HG03354 (cell line): ENCODE measurements at regions not wholly inside any gene's neighbourhood (a gene's known extent, or its start where the extent isn't known, plus 50 kb on each side); places are given as distances from the start of the nearest gene placed in this dataset.
"Not testable (repeated sequence)": the region's sequence is repeated elsewhere in the genome, so short reads cannot be mapped to it uniquely, and the experiment has no call there.

Experiments used
- ATAC-seq: cut with Tn5 transposase; IDR thresholded peaks from one replicate; pipeline ENCODE4 v1.9.1; 2021; ENCODE audit warnings: mild to moderate bottlenecking; ENCODE audit not compliant: unreplicated experiment, poor library complexity, severe bottlenecking

GRCh38 chr18:70617020-70617763, 328.3 kb downstream of the SOCS6 start:
- ATAC-seq: no peak

GRCh38 chr18:70600225-70600925, 311.5 kb downstream of the SOCS6 start:
- no peak for ATAC-seq

DNA sequence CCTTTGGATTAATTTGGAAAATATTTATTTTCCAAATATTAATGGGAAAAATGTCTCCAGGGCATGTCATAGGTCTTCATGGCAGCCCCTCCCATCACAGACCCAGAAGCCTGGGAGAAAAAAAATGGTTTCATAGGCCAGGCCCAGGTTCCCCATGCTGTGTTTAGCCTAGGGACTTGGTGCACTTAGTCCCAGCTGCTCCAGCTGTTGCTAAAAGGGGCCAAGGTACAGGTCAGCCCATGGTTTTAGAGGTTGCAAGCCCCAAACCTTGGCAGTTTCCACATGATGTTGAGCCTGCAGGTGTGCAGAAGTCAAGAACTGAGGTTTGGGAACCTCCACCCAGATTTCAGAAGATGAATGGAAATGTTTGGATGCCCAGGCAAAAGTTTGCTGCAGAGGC, 309.6 kb downstream of the SOCS6 start:
- no peak for ATAC-seq

DNA sequence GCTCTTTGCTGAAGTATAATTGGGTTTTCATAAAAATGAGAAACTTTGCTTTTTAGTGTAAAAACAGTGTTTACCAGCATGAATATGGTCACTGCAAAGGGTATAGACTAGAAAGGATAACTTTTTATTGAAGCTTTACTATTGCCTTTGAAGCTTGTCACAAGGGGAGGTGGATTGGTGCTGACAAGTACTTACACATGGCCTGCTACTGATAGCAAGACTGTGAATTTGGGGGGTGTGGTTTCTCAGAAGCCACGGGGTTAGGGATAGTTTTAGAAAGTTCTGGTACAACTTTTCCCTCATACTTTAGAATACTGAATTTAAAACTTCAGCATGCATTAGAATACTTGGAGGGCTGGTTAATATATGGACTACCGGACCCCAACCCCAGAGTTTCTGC, 294.1 kb downstream of the SOCS6 start:
- ATAC-seq: no peak

DNA sequence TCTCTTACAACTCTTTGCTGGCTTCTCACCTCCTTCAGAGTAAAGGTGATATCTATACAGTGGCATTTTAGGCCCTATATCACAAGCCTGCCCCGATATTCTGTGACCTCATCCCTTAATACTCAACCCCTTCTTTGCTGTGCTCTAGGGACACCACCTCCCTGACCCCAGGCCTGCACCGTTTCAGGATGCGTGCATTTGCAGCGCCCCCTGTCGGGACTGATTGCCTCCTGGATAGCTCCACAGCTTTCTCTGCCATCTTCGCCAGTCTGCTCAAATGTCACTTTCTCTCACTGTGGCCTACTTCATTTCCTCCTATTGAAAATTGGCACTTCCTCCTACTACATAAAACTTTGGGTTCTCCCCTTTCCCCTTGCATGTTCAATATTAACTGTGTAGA, 289.6 kb downstream of the SOCS6 start:
- ATAC-seq: no peak

- ATAC-seq: no peak
Measured at GRCh38 chr18:70577023-70577420, 288.2 kb downstream of the SOCS6 start.

DNA sequence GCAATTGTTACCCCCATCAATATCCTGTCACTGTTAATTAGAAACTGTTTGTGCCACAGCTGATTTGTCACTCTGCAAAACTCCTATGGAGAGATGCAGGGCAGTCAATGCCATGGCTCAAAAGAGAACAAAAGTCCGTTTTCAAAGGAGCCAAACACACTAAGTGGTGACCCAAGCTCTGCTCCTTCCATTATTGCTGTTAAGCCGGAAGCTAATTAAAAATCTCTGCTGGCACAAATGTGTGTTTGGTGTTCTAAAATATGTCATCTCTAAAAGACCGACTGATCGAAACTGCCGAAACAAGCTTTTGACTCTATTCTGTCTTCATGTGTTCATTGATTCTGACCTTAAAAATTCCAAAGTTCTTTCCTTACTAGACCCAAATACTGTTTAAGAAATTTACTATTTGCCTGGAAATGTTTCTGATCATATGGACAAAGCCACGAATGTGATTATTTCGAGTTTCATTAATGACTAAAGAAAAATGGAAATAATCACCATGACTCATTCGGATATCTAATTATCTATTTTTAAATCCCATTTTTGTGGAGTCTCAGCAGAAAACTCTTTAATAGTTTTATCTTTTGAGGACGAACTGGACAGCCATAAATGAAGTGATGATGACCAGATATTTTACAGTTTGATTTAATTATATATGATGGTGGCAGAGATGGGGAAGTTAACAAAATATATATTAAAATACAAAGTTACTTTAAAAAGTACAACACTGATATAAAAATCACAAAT, 287.6 kb downstream of the SOCS6 start:
- ATAC-seq: no peak

GRCh38 chr18:70574951-70575350, 286.1 kb downstream of the SOCS6 start:
- ATAC-seq: not testable (repeated sequence)

DNA sequence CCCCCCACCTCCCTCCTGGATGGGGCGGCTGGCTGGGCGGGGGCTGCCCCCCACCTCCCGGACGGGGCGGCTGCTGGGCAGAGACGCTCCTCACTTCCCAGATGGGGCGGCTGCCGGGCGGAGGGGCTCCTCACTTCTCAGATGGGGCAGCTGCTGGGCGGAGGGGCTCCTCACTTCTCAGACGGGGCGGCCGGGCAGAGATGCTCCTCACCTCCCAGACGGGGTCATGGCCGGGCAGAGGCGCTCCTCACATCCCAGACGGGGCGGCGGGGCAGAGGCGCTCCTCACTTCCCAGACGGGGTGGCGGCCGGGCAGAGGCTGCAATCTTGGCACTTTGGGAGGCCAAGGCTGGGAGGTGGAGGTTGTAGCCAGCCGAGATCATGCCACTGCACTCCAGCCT, 280.8 kb downstream of the SOCS6 start:
- ATAC-seq: not testable (repeated sequence)

GRCh38 chr18:70559446-70559845, 270.6 kb downstream of the SOCS6 start:
- no peak for ATAC-seq

- ATAC-seq: no peak
Measured at GRCh38 chr18:70558371-70558770, 269.5 kb downstream of the SOCS6 start.

DNA sequence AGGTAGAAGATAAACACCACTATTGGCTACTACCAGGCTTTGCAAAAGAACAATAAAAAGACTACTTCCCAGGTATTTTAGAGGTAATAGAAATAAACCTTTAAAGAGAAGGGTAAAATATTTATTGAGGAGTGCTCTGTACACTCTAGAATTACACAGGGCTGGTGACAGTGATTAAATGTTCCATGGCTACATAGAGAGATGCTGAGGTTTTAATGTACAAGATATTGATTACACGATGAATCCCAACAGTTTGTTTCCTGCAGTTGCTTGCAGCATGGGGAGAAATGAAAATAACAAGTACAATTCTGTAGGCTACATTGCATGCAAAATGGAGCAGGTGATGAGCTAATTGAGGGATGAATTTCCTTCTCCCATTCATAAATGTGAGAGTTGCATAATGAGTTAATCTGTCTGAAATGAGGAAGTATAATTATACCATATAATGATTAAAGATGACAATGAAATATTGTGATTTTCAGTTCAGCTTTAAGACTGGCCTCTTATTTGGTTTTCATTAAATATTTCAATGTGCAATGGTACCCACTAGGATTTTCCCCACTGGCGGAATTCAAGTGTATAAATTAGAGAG, 266.1 kb downstream of the SOCS6 start:
- ATAC-seq: no peak

DNA sequence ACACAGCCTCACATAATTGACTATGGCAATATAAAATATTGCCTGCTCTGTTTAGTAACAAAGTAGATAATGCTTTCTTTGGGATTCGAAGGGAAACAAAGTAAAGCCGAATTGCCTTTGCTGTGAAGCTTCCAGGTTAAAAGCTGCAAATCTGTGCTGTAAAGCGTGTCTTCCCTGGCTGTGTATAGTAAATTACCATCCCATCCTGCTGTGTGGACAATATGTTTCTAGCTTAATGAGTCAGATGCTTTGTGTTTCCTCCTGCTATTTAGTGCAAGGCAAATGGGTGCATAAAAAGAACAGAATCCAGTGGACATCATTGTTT, 265.1 kb downstream of the SOCS6 start:
- no peak for ATAC-seq

DNA sequence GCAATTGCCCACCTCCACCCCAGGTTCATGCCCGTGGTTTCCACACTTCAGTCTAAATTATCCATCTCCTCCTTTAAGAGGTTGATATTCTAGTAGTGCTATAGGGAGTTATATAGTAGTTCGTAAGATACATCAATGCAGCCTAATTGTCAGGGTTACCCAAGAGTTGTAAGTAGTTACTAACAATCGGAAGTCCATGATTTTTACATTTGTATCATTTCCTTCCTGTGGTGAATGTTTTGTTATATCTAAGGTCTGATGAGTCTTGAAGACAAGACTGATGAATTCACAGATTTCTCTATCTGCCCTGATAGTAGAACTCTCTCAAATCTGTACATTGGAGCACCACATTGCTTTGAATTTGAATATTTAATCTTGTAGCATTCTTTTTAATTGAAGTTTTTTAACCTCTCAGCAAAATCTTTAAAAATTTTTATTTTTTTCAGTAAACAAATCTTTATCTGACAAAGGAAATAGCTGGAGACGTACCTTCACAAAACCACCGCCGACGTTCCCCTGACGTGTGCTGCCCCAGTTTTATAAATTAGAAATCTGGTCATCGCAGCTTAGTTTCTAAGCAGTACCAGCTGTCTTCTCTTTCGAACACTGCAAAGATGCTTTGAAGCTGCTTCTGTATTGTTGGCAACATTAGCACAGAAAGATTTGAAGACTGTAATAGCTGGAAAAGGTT, 264.5 kb downstream of the SOCS6 start:
- ATAC-seq: no peak

DNA sequence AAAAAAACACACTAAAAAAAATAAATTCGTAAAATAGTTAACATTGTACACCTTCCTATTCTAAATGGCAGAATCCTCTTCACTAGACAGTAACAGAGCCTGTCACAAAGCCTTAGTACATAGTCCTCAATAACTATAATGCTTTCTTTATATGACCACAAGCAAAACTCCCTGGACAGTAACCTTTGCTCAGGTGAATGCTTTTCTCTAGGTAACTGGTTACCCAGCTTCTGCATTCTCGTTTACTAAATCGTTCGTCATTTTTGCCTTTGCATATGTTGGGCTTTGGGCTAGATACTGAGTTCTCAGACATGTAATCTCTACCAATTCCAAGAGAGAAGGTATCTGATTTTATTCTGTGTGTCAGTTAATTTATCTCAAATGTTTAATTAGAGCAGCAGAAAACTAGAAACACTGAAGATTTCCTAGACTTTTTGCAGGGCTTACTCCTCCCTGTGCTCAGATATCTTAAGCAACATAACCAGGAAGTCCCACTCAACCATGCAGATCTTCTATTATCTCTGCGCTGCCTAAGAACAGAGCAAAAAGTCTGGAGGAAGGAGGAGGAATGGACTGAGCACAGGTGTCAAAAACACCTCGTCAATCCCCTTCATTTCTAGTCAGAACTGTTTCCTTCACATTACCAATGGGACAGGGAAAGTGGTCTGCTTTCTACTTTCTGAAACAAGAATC, 247.7 kb downstream of the SOCS6 start:
- ATAC-seq: no peak

DNA sequence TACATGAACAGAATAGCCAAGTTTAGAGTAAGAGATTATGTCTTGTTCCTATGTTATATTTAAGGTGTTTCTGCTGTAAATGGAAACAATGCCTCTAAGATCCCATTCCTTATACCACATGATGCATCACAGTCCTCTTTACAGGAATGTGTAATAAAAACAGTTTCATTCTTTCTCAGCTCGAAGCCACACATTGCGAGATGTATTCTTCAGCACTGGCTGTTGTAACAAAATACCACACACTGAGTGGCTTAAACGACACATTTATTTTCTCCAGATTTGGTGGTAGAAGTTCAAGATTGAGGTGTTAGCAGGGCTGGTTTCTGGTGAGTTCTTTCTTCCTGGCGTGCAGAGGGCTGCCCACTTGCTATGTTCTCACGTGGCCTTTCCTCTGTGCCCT, 246.2 kb downstream of the SOCS6 start:
- no peak for ATAC-seq

- not testable (repeated sequence) for ATAC-seq
Measured at GRCh38 chr18:70525322-70525721, 236.5 kb downstream of the SOCS6 start.

DNA sequence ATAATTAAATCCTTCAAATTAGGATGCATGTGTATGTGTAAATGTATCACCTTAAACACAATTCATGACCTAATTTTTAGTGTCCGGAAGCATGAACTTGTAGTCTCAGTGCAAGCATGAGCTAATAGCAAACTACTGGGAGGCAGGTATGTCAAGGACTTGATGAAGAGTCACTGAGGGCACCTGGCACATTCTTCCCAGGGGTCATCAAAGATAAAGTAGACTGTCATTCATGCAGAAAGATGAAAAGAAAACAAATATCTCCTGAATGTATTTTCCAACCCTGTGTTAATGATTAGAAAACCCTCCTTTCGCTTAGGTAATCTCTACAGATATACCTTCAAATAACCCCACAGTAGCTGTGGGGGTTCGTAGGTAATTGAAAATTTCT, 234.9 kb downstream of the SOCS6 start:
- no peak for ATAC-seq

DNA sequence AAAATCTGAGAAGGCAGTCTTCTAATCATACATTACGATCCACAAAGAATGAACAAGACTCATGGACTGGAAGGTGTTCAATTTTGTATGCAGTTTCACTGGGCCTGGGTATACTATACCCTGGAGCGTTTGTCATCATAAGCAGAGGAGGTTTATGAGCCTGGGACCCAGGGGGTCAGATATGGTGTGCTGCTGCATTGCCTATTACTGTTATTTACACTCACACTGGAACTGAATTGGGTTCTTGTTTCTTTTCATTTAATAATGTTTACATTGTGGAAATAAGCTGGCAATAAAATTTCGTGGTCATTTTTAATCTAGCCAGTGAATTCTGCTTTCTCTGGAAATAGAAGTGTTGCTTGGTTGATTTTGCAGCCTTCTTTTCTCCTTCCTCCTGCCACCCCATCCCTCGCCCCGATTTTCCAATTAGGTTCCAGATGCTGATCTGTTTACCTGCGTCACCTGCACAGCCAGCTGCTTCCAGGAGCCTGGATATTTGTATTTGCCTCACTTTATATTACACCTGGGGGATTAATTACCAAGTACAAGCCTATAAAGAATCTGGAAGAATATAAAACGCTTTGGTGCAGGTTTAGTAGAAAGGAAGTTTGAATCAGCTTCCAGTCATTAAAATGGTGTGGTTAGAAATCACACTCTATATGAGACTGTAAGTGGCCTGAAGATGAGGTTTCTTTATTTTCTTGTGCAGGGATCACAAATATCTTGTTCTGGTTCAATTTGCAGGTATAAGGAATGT, 234.4 kb downstream of the SOCS6 start:
- ATAC-seq: no peak
